HG02852 (cell line): ENCODE measurements at regions not wholly inside any gene's neighbourhood (a gene's known extent, or its start where the extent isn't known, plus 50 kb on each side); places are given as distances from the start of the nearest gene placed in this dataset.

ENCODE experiments used
- ATAC-seq: cut with Tn5 transposase; IDR thresholded peaks from one replicate; pipeline ENCODE4 v1.9.1; 2021; ENCODE audit warnings: mild to moderate bottlenecking, moderate library complexity; ENCODE audit not compliant: unreplicated experiment

DNA sequence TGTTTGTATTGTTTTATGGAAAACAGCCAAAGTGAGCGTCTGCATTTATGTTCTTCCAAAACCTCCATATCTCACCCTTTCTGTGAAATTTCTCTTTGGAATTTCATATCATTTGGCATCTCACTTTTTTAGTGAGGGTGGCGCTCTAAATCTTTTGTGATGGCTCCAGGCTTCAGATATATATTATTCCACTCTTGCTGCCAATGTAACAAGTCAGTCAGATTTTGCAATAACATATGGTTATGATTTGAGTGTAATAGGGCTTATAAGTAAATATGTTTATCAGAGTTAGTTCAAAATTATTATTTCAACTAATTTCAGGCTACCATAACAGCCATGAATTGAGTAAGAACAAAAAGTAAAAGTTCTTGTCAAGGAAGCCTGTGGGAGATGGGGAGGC is 314.7 kb downstream of the PDGFC start:
- no peak for ATAC-seq

DNA sequence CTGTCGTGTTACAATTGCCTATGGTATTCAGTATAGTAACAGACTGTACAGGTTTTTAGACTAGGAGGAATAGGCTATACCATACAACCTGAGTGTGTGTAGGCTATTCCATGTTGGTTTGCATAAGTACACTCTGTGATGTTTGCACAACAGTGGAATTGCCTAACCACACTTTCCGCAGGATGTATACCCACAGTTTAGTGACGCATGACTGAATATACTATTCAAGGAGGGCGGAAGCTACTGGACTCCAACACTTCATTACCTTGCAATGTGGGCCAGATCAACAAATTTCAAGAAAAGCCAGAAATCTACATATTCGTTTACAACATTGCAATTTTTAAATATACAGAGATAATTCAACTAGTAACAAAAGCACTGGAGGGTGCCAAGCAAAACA is 317.2 kb downstream of the PDGFC start:
- no peak for ATAC-seq

DNA sequence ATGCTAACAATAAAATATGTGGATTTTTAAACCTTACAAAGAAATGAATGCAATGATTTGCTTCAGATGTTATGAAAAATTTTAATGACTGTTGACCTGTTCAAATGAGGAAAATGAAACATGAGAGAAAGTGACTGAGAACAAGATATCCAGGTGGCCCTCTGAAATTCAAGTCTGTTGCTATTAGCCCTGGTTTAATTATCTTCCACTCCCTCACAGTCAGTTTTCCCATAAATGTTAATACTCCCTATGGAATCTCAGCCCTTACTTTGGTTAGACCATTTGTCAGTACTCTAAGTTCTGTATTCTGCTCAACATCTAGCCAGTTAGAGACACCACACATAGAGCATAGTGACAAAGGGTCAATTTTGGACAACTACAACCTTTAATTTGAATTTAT is 327.8 kb downstream of the PDGFC start:
- ATAC-seq, result no peak

DNA sequence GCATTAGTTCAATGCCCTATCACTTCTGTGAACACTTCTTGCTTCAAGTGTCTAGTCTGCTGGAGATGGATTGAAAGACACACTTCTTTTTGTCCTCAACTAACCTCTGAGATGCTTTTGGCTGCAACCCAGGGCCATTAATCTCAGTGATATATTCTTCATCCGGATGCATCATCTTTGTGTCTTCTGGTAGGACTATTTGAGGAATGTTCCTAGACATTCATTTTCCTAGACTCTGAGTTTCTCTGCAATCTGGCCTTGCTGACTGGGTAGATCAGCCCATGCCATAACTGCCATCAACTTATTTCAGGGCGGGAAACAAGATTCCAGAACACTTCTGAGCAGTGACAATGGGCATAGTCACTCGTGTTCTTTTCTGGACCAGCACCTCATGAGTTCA is 329.4 kb downstream of the PDGFC start:
- no peak for ATAC-seq

DNA sequence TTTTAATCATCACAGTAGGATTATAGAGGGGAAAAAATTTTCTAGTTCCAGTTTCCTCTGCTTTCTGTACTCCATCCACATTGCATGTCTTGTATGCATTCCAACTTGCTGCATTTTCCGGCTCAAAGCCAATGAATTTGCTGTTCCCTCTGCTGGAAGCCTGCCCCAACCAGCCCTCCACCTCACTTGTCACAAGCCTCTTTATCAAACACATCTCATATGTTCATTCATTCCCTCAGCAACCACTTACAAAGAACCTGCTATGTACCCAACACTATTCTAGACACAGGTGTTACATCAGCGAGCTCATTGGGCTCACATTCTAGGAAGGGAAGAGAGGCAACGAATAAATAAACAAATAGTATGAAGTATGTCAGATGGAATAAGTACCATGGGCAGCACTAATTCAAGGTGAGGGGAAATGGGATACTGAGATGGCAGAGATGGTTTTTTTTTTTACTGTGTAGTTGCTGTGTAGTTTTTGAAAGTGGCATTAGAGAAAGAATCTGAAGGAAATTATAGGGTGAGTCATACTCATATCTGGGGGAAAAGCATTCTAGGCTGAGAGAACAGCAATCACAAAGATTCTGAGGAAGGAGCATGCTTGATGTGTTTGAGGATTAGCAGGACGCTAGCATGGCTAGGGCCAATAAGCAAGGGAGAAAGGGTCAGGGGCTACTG is 332.5 kb downstream of the PDGFC start:
- ATAC-seq, result no peak

DNA sequence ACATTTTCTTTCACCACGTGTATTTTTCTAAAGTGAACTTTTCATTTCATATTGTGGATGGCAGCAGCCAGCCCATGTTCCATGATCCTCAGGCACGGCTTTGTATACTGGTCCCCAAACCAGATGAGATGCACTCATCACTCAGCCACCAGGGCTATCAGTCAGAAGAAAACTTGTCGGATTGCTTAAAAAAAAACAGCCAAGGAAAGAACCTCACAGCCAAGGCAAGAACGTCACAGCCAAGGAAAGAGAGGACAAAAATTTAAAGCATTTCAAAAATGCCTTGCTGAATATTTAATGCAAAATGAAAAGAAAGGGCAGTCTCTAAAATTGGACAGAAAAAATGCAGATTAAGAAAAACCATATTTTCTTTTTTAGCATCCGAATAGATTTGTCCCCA is 333.3 kb downstream of the PDGFC start:
- ATAC-seq, result no peak

DNA sequence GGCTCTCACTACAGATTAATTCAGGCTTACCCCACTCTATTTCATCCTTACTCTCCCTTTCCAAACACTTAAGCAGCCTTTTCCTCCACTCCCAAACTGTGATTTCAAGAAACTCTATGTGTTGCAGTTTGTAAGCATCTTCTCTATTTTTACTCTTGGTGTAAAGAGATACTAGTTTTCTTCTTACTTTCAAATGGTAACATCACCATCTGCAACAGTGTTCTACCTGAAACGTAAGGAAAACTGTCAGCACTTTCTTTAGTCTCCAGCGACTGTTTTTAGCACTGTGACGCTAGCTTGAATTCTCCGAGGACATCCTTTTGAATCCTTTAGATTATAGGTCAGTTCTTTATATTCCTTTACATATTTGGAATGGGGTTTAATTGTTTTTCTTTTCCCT is 335.2 kb downstream of the PDGFC start:
- no peak for ATAC-seq

DNA sequence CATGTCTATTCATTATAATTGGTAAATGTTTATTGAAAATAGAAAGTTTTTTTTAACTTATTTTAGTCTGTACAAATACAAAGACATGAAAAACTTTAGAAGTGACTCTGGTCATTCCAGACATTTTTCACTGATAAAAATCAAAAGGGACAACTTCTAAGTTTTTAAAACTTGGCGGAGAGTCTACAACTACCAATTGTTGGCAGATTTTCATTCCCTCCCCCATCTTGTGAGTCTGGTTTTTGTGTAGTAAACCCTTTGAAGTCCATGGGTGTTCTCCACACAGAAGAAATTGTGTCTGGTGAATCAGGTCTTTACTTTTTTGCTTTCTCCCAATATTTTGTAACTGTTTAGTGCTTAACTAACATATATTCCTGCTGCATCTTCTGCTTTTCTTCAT is 336.5 kb downstream of the PDGFC start:
- no peak for ATAC-seq

DNA sequence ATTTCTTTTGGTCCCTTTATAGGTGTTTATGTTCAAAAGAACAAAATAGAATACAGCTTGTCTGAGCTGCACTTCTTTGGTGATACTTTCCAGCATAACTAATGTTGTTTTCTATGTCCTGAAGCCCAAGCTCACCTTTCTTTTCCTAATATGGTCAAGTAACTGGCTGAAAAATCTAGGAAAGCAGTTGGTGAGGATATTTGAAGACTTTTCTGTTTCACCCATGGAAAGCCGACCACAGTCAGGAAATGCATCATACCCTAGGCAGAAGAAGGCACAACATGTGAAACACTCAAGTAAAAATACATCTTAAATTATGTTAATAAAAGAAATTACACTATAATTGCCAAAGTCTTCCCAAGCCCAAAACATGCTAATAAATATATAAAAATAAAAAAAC is 337.0 kb downstream of the PDGFC start:
- ATAC-seq, result no peak

DNA sequence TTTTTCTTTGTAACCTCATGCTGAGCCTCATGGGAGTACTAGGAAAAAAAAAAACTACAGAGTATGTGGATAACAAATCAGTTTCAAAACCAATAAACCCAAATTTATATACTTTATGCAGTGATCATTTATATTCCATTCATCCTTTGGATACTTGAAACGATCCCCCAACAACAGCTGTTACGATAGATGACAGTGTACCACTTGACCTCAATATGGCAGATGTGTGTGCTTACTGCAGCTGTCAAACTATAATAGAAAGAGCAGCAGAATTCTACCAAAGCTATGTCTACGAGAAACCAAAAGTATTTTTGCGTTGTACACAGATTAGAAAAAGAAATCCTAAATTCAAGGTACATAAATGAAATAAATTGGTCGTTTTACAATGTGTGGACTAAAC is 337.8 kb downstream of the PDGFC start:
- no peak for ATAC-seq

DNA sequence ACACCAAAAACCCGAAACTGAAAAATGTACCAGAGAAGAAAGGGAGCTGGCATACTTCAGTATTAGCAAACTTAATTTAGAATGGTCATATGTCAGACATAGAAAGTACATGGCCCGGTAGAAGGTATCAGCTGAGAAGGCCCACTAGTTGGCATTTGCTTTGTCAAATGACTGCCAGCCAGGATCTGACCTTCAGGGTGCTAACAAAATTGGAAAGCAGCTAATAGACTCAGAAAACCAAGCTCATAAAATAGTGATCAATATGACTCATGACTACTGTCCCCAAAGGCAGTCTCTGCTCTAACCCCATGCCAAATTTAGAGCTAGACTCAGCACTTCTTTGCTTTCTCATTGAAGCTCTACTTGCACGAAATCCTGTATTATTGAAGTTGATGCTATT is 342.7 kb downstream of the PDGFC start:
- ATAC-seq, result peak; percentile 50

DNA sequence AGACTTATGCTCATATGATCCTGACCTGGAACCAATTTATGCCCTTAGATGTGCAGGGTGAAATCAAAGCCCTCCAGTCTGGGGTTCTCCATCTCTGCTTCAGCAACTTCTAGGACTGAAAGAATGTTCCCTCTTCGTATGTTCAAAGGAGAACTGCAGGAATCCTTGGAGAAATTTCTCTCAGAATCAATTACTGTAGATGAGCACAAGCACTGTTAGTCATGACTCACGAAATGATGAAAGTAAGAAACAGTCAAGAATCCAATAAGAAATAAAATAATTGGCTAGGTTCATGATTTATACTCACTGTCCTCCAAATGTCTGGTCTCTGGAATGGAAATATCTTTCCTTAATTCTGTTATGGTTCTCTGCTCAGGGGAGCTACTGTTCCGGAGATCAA is 348.2 kb downstream of the PDGFC start:
- no peak for ATAC-seq

DNA sequence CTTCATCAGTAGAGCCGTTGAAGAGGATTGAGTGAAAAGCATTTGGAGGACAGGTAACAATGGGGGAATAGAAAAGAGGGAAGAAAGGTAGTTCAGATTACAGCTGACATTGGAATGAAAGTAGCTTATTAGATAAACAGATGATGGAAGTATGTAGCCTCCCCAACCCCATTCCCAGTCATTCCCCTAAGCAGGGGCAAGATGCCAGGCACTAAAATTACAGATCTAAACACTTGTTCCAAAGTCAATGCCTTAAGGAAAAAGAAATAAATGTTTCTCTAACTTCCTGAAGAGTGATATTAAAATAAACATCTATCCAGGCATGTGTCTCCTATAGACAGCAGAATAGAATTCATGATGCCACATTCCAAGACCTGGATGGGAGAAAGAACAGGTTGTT is 350.8 kb downstream of the PDGFC start:
- no peak for ATAC-seq

DNA sequence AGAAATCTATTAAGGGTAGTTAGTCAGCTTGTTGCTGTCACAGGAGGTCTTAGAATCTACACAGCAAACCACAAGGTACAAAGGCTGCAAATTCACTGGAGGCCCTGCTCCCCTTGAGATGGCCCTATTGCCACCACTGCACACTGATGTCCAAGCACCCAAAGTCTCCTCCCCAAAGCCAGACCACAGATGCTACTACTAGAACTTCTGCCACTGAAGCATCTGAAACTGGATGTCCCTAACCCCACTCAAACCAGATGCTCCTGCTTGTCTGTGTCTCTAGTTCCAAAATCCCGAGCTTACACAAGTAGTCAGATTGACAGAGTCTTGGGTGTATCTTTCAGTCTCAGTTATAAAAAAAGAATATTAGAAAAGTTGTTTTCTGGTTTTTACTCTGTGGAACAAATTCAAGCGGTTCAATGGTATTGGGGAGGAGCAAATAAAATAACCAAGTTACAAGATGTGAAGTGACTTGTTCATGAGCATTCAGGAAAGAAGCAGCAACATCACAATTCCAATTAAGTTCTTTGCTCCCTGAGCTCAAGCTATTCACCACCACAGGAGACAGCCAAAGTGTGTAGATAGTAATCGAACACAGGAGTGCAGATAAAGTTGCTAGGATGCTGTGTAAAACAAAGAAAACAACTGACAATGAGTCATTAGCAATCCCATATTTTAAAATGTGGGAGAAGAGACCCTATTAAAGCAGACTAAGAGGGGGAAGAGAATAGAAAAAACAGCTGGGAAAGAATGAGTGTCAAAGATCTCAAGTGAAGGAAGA is 352.3 kb downstream of the PDGFC start:
- no peak for ATAC-seq

DNA sequence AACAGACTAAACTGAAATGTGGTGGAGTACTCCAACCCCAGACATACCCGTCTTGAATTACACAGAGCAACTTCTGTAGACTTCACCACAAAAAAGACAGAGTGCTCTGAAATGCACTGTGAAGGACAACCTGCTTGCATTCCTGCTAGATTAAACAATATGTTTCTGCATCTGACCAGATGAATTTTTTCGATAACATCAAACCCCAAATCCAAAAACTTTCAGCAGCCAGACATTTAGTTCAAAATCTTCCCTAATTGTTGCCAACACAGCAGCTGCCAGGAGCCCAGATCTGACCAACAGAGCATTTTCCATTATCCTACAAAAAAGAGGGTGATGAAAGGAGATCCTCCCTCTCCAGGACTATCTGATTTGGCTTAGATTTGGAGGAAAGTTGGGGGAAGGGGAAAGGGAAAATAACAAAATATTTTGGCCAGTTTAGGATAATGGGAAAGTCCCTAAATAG is 356.5 kb downstream of the PDGFC start:
- no peak for ATAC-seq

DNA sequence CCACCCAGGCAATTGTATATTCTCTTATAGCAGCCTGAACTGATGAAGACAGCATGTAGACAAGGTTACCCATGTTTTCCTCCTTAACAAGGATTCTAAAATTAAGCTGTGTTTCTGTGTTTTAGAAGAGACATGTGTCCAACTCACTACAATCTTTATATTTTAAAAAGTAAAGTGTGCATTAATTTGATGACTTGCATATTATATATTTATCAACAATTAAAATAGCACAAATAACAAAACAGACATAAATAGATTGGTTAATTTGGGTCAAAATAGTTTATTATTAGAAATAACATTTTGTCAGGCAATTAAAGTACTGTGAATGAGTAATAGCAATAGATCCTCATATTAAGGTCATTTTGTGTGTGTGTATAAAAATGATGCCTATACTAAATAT is 357.1 kb downstream of the PDGFC start:
- ATAC-seq, result no peak

DNA sequence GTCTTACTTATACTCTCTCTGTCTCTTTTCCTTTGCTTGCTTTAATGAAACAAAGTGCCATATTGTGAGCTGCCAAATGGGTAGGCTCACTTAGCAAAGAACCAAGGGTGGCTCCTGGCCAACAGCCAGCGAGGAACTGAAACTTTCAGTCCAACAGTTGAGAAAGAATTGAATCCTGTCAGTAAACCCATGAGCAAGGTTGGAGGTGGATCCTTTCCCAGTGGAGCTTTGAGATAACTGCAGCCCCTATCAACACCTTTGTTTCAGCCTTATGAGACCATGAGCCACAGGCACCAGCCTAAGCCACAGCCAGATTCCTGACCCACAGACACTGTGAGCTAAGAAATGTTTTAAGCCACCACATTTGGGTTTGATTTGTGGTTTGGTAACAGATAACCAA is 362.2 kb downstream of the PDGFC start:
- ATAC-seq, result no peak

DNA sequence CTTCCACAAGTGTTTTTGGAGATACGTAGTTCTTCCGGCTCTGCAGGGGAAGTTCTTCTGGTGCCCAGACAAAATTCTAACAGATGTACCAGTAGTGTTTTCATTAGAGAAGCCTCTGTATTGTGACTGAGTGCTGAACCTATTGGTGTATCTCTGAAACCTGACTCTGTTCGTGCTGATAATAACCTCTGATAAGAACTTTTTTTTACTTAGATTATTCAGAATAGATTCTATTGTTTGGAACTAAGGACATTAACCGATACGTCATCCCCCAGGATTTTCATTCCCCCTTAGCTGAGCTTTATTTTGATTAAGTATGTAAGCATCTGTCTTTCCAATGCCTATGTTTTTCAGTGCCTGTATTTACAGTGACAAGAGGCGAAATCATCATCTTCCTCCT is 362.9 kb downstream of the PDGFC start:
- ATAC-seq, result no peak

DNA sequence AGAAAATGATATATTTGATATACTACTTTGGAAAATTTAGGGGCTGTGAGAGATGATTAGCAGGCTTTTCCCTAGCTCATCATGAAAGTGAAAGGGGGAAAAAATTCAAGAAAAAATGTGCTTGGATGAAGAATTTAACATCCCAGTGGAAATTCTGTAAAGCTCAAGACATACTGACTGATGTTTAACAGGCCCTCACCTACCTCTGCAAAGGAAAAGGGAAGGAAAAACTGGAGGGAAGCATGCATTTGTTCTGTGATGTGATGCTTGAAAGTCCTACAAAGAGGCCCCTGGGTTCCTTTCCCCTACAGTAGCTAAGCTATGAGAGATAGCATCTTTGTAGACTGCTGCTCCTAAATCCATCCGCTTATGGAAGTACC is 364.1 kb downstream of the PDGFC start:
- ATAC-seq, result no peak

DNA sequence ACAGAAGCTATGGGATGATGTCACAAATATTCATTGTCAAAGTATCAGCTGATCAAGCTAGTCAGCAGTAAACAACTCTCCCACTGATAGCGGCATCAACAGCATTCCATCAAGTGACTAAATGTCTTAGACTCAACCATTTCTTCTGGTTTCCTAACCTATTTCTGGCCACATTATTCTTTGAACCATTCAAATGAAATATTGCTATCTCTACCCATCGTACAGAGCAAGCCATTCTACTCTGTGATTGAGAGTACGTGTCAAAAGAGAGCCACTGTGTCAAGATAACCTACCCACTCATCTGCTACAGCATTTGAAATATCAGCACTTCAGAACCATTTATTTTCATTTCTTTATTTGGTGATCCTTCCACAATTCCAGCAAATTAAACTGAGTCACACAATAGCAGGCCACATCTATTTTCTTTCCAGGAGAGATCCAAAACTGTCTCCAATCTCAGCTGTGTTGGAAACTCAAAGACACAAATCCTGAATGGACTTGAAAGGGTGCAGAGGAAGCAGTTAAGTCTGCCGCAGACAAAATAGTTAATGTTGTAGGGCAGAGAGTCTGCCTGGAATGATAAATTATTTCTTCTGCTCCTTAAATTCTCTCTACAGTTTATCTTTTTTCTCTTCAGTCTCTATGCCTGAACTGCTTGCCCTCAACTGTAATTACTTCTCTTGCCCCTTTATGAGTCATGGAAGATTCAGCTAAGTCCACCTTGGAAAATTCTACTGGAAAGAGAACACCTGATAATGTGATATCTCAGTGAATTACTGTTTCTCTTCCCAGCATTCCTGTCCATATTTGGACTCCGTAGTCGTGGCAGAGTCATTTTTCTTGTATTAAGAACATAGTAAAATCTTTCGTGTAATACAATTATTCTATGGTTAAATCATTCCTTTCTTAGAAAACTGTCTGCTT is 364.8 kb downstream of the PDGFC start:
- ATAC-seq, result no peak

DNA sequence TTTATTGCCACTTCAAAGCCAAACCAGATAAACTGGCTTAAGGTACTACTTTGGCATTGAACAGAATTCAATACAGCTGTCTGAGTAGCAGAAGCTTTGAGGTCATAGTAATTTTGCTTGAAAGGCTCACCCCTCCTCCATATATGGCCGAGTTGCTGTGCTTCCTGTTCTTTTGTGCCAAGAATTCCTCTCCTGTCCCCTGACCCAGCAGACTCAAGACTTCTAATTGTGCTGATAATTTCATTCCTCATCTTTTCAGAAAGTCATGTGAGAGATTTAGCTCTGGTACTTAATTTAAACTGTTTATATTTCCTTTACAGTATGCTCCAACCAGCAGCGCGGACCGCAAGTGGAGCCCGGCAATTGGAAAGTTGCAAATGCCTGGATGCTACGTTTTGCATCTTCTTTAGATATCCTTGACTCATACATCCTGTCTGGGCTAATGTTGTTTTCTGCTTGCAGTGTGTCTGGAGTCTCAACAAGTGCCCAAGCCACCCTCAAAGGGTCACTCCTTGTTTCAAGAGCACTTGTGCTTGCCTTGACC is 373.4 kb downstream of the PDGFC start:
- no peak for ATAC-seq
